ENCODE measurements at regions not wholly inside any gene's neighbourhood (a gene's known extent, or its start where the extent isn't known, plus 50 kb on each side); places are given as distances from the start of the nearest gene placed in this dataset.

DNA sequence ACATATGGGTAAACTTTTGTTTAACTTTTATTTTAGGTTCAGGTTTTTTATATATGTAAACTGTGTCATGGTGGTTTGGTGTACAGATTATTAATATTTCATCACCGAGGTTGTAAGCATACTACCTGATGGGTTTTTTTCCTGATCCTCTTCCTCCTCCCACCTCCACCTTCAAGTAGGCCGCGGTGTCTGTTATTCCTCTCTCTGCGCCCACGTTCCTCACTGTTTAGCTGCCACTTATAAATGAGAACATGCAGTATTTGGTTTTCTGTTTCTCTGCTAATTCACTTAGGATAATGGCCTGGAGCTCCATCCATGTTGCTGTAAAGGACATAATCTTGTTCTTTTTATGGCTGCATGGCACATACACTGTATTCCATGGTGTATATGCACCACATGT, 1000.0 kb upstream of the CELF2 start:
- Histone ChIP-seq H3K9me3 (ENCODE audit: control insufficient read depth in 5 of 5, low read length in 5 of 5) (peaks cover 0 to 6% (median 4%) of the 10 kb centered on the region in 5 donors), H3K4me1 (ENCODE audit: control insufficient read depth in 5 of 5, insufficient read depth in 5 of 5, low read length in 5 of 5) (no peaks in the 10 kb centered on the region), H3K36me3 (ENCODE audit: control insufficient read depth in 5 of 5, insufficient read depth in 5 of 5, low read length in 5 of 5) (no peaks in the 10 kb centered on the region)

DNA sequence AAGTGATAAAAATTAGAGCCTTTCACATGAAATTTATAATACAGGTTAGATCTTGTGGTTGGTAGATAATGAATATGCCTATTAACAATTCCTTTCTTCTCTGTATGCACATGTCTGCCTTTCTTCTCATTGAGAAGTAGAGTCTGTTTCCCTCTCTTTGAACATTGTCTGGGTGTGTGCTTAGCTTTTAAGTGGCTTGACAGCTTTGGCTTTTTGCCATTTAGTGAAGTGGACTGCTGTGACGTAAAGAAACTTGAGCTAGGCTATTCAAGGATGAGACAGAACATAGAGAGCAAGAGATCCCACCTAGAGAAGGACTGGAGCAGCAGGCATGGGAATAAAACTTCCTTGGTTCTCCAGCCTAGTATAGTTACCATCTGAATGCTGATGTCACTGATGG, 996.7 kb upstream of the CELF2 start:
- H3K27me3 ChIP-seq (ENCODE audit: control insufficient read depth in 5 of 5, insufficient read depth in 4 of 5, low read length in 5 of 5): no peaks in the 10 kb centered on the region
- no peak overlapping the region for H3K4me3 ChIP-seq (ENCODE audit: low read depth in 1 of 5, low read length in 5 of 5)
- peaks cover 0 to 6% (median 4%) of the 10 kb centered on the region in 5 donors for H3K9me3 ChIP-seq (ENCODE audit: control insufficient read depth in 5 of 5, low read length in 5 of 5)
- no peaks in the 10 kb centered on the region for H3K4me1 ChIP-seq (ENCODE audit: control insufficient read depth in 5 of 5, insufficient read depth in 5 of 5, low read length in 5 of 5)
- H3K27ac ChIP-seq (ENCODE audit: low read depth, low read length): no peak overlapping the region
- H3K36me3 ChIP-seq (ENCODE audit: control insufficient read depth in 5 of 5, insufficient read depth in 5 of 5, low read length in 5 of 5): no peaks in the 10 kb centered on the region
- no peak overlapping the region for H3K9ac ChIP-seq (ENCODE audit: low read length in 5 of 5)

More for the DNA sequence above, 1000.0 kb upstream of the CELF2 start:
- Histone ChIP-seq H3K27me3 (ENCODE audit: control insufficient read depth in 5 of 5, insufficient read depth in 4 of 5, low read length in 5 of 5) (no peaks in the 10 kb centered on the region), H3K9ac (ENCODE audit: low read length in 5 of 5) (no peak overlapping the region), H3K4me3 (ENCODE audit: low read depth in 1 of 5, low read length in 5 of 5) (no peak overlapping the region), H3K27ac (ENCODE audit: low read depth, low read length) (no peak overlapping the region)

- H3K9ac ChIP-seq (ENCODE audit: low read length in 5 of 5): no peak overlapping the region
- no peaks in the 10 kb centered on the region for H3K4me1 ChIP-seq (ENCODE audit: control insufficient read depth in 5 of 5, insufficient read depth in 5 of 5, low read length in 5 of 5)
- no peak overlapping the region for H3K4me3 ChIP-seq (ENCODE audit: low read depth in 1 of 5, low read length in 5 of 5)
- H3K36me3 ChIP-seq (ENCODE audit: control insufficient read depth in 5 of 5, insufficient read depth in 5 of 5, low read length in 5 of 5): no peaks in the 10 kb centered on the region
- H3K27ac ChIP-seq (ENCODE audit: low read depth, low read length): no peak overlapping the region
- H3K27me3 ChIP-seq (ENCODE audit: control insufficient read depth in 5 of 5, insufficient read depth in 4 of 5, low read length in 5 of 5): no peaks in the 10 kb centered on the region
- peaks cover 0 to 4% (median 0%) of the 10 kb centered on the region in 5 donors for H3K9me3 ChIP-seq (ENCODE audit: control insufficient read depth in 5 of 5, low read length in 5 of 5)
Measured at GRCh38 chr10:10032991-10033390, 984.7 kb upstream of the CELF2 start.

GRCh38 chr10:10038348-10038747, 979.3 kb upstream of the CELF2 start:
- Histone ChIP-seq H3K27ac (ENCODE audit: low read depth, low read length) (no peak overlapping the region), H3K27me3 (ENCODE audit: control insufficient read depth in 5 of 5, insufficient read depth in 4 of 5, low read length in 5 of 5) (no peaks in the 10 kb centered on the region), H3K36me3 (ENCODE audit: control insufficient read depth in 5 of 5, insufficient read depth in 5 of 5, low read length in 5 of 5) (no peaks in the 10 kb centered on the region), H3K4me3 (ENCODE audit: low read depth in 1 of 5, low read length in 5 of 5) (no peak overlapping the region), H3K4me1 (ENCODE audit: control insufficient read depth in 5 of 5, insufficient read depth in 5 of 5, low read length in 5 of 5) (no peaks in the 10 kb centered on the region), H3K9me3 (ENCODE audit: control insufficient read depth in 5 of 5, low read length in 5 of 5) (no peaks in the 10 kb centered on the region), H3K9ac (ENCODE audit: low read length in 5 of 5) (no peak overlapping the region)

GRCh38 chr10:10039595-10039994, 978.1 kb upstream of the CELF2 start:
- Histone ChIP-seq H3K27me3 (ENCODE audit: control insufficient read depth in 5 of 5, insufficient read depth in 4 of 5, low read length in 5 of 5) (no peaks in the 10 kb centered on the region), H3K27ac (ENCODE audit: low read depth, low read length) (no peak overlapping the region), H3K9me3 (ENCODE audit: control insufficient read depth in 5 of 5, low read length in 5 of 5) (no peaks in the 10 kb centered on the region)

DNA sequence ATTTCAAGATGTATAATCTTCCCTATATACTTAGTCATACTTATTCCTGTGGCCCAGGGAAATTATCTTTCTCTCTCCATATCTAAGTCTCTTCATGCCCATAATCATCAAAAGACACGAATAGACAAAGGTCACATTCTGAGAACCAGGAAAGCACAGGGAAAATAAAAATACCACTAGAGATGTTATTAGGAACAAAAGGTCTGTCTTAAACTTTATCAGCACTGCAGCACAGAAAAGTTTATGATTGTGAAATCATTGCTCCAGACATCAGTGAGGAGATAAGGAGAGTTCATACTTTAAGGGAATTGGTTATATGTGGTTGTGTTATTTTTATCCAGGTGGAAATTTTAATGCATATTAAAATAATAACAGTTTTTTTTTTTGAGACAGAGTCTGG, 974.6 kb upstream of the CELF2 start:
- Histone ChIP-seq H3K27ac (ENCODE audit: low read depth, low read length) (no peak overlapping the region), H3K27me3 (ENCODE audit: control insufficient read depth in 5 of 5, insufficient read depth in 4 of 5, low read length in 5 of 5) (no peaks in the 10 kb centered on the region), H3K9me3 (ENCODE audit: control insufficient read depth in 5 of 5, low read length in 5 of 5) (peaks cover 0 to 4% (median 0%) of the 10 kb centered on the region in 5 donors), H3K9ac (ENCODE audit: low read length in 5 of 5) (no peak overlapping the region), H3K4me3 (ENCODE audit: low read depth in 1 of 5, low read length in 5 of 5) (no peak overlapping the region), H3K4me1 (ENCODE audit: control insufficient read depth in 5 of 5, insufficient read depth in 5 of 5, low read length in 5 of 5) (no peaks in the 10 kb centered on the region), H3K36me3 (ENCODE audit: control insufficient read depth in 5 of 5, insufficient read depth in 5 of 5, low read length in 5 of 5) (no peaks in the 10 kb centered on the region)

More at GRCh38 chr10:10039595-10039994, 978.1 kb upstream of the CELF2 start:
- no peak overlapping the region for H3K9ac ChIP-seq (ENCODE audit: low read length in 5 of 5)
- H3K4me1 ChIP-seq (ENCODE audit: control insufficient read depth in 5 of 5, insufficient read depth in 5 of 5, low read length in 5 of 5): no peaks in the 10 kb centered on the region
- no peak overlapping the region for H3K4me3 ChIP-seq (ENCODE audit: low read depth in 1 of 5, low read length in 5 of 5)
- no peaks in the 10 kb centered on the region for H3K36me3 ChIP-seq (ENCODE audit: control insufficient read depth in 5 of 5, insufficient read depth in 5 of 5, low read length in 5 of 5)

DNA sequence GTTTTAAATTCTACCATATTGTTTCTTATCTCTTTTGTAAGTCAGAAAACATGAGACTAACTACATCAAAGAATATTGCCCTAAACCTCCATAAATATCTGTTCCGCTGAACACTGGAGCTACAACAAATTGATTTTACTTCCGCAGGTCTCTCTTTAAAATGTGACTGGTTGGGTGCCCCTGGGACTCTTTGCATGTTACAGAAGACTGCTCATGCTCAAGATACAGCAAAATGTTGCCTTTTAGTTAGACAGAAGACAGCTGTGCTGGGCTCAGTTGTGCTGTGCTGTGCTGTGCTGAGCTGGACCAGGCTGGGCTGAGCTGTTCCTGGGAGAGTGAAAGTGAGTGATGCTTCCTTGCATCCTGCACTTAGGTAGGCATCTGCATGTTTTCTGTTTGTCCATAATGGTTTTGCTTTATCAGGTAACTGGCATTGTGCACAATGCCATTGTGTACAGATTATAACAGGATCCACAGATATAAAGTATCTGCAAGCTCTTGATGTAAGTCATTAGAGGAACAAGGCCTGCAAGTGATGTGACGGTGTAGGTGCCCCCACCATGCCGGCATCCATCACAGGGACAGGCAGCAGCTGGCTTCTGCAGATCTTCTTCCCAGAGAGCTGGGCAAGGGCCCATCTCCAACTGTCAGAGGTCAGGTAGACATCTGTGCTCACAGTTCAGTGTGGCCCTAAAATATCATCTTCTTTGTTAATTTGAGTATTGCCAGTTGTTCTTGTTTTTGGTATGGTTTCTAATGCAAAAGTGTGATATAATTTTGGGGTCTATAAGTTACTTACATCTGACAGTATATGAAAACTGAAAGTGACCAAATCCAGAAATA, 972.5 kb upstream of the CELF2 start:
- Histone ChIP-seq H3K9ac (ENCODE audit: low read length in 5 of 5) (no peak overlapping the region), H3K27ac (ENCODE audit: low read depth, low read length) (no peak overlapping the region), H3K4me1 (ENCODE audit: control insufficient read depth in 5 of 5, insufficient read depth in 5 of 5, low read length in 5 of 5) (no peaks in the 10 kb centered on the region), H3K36me3 (ENCODE audit: control insufficient read depth in 5 of 5, insufficient read depth in 5 of 5, low read length in 5 of 5) (no peaks in the 10 kb centered on the region), H3K4me3 (ENCODE audit: low read depth in 1 of 5, low read length in 5 of 5) (no peak overlapping the region), H3K9me3 (ENCODE audit: control insufficient read depth in 5 of 5, low read length in 5 of 5) (peaks cover 0 to 4% (median 0%) of the 10 kb centered on the region in 5 donors), H3K27me3 (ENCODE audit: control insufficient read depth in 5 of 5, insufficient read depth in 4 of 5, low read length in 5 of 5) (no peaks in the 10 kb centered on the region)

- no peak overlapping the region for H3K4me3 ChIP-seq (ENCODE audit: low read depth in 1 of 5, low read length in 5 of 5)
- no peaks in the 10 kb centered on the region for H3K27me3 ChIP-seq (ENCODE audit: control insufficient read depth in 5 of 5, insufficient read depth in 4 of 5, low read length in 5 of 5)
Measured at GRCh38 chr10:10045765-10046028, 972.0 kb upstream of the CELF2 start.

DNA sequence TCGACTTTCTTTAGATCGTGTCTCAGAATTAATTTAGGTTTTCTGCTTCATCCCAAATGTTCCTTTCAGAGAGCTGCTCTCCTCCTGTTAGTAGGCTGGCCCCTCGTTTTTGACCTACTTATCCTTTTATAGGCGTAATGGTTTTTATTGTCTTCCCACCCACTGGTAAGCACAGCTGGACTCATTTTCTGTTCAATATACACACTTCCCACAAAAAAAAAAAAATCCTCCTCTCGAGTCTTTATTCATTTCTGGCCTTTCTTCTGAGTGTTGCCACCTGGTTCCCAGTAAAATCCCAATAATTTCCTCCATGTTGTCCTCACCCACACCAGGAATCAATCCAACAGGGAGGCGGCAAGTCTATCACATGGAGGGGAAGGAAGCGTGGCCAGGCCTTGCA, 970.2 kb upstream of the CELF2 start:
- Histone ChIP-seq H3K27ac (ENCODE audit: low read depth, low read length) (no peak overlapping the region), H3K4me1 (ENCODE audit: control insufficient read depth in 5 of 5, insufficient read depth in 5 of 5, low read length in 5 of 5) (no peaks in the 10 kb centered on the region), H3K9me3 (ENCODE audit: control insufficient read depth in 5 of 5, low read length in 5 of 5) (peaks cover 0 to 4% (median 0%) of the 10 kb centered on the region in 5 donors), H3K27me3 (ENCODE audit: control insufficient read depth in 5 of 5, insufficient read depth in 4 of 5, low read length in 5 of 5) (no peaks in the 10 kb centered on the region), H3K4me3 (ENCODE audit: low read depth in 1 of 5, low read length in 5 of 5) (no peak overlapping the region), H3K9ac (ENCODE audit: low read length in 5 of 5) (no peak overlapping the region), H3K36me3 (ENCODE audit: control insufficient read depth in 5 of 5, insufficient read depth in 5 of 5, low read length in 5 of 5) (no peaks in the 10 kb centered on the region)

More at GRCh38 chr10:10045765-10046028, 972.0 kb upstream of the CELF2 start:
- H3K9me3 ChIP-seq (ENCODE audit: control insufficient read depth in 5 of 5, low read length in 5 of 5): peaks cover 0 to 4% (median 0%) of the 10 kb centered on the region in 5 donors
- H3K27ac ChIP-seq (ENCODE audit: low read depth, low read length): no peak overlapping the region
- H3K9ac ChIP-seq (ENCODE audit: low read length in 5 of 5): no peak overlapping the region
- H3K36me3 ChIP-seq (ENCODE audit: control insufficient read depth in 5 of 5, insufficient read depth in 5 of 5, low read length in 5 of 5): no peaks in the 10 kb centered on the region
- H3K4me1 ChIP-seq (ENCODE audit: control insufficient read depth in 5 of 5, insufficient read depth in 5 of 5, low read length in 5 of 5): no peaks in the 10 kb centered on the region

GRCh38 chr10:10053051-10053450, 964.6 kb upstream of the CELF2 start:
- Histone ChIP-seq H3K36me3 (ENCODE audit: control insufficient read depth in 5 of 5, insufficient read depth in 5 of 5, low read length in 5 of 5) (no peaks in the 10 kb centered on the region), H3K9me3 (ENCODE audit: control insufficient read depth in 5 of 5, low read length in 5 of 5) (no peaks in the 10 kb centered on the region), H3K27ac (ENCODE audit: low read depth, low read length) (no peak overlapping the region), H3K4me1 (ENCODE audit: control insufficient read depth in 5 of 5, insufficient read depth in 5 of 5, low read length in 5 of 5) (no peaks in the 10 kb centered on the region), H3K4me3 (ENCODE audit: low read depth in 1 of 5, low read length in 5 of 5) (no peak overlapping the region), H3K27me3 (ENCODE audit: control insufficient read depth in 5 of 5, insufficient read depth in 4 of 5, low read length in 5 of 5) (no peaks in the 10 kb centered on the region), H3K9ac (ENCODE audit: low read length in 5 of 5) (no peak overlapping the region)
